RPMI7951 (cell line): ENCODE measurements at regions not wholly inside any gene's neighbourhood (a gene's known extent, or its start where the extent isn't known, plus 50 kb on each side); places are given as distances from the start of the nearest gene placed in this dataset.
A peak's percentile ranks its signal among the peaks of the same experiment; 100 is the strongest.

Source experiments
- DNase-seq: peaks from one replicate; pipeline ENCODE4 v3.0.0-alpha.2; 2012; ENCODE audit warnings: low read depth

- DNase-seq: peak; percentile 64
These were observed 70.5 kb upstream of the FRMD6 start for GRCh38 chr14:51581017-51581881.

- no peak for DNase-seq
These were observed 69.3 kb upstream of the FRMD6 start for GRCh38 chr14:51582437-51582836.

GRCh38 chr14:51585055-51585454, 66.7 kb upstream of the FRMD6 start:
- no peak for DNase-seq

- no peak for DNase-seq
These were observed 58.9 kb upstream of the FRMD6 start for GRCh38 chr14:51592836-51593235.

GRCh38 chr14:51593397-51593796, 58.3 kb upstream of the FRMD6 start:
- DNase-seq: peak; percentile 39

GRCh38 chr14:51595881-51596455, 55.7 kb upstream of the FRMD6 start:
- peak; percentile 31 for DNase-seq

- peak; percentile 43 for DNase-seq
These were observed 55.1 kb upstream of the FRMD6 start for GRCh38 chr14:51596488-51597117.

GRCh38 chr14:51597261-51598001, 54.3 kb upstream of the FRMD6 start:
- peak; percentile 57 for DNase-seq

- DNase-seq: peak; percentile 38
These were observed 52.6 kb upstream of the FRMD6 start for GRCh38 chr14:51598924-51599600.

- no peak for DNase-seq
These were observed 51.1 kb upstream of the FRMD6 start for GRCh38 chr14:51600658-51601057.
